ENCODE measurements at regions not wholly inside any gene's neighbourhood (a gene's known extent, or its start where the extent isn't known, plus 50 kb on each side); places are given as distances from the start of the nearest gene placed in this dataset.

DNA sequence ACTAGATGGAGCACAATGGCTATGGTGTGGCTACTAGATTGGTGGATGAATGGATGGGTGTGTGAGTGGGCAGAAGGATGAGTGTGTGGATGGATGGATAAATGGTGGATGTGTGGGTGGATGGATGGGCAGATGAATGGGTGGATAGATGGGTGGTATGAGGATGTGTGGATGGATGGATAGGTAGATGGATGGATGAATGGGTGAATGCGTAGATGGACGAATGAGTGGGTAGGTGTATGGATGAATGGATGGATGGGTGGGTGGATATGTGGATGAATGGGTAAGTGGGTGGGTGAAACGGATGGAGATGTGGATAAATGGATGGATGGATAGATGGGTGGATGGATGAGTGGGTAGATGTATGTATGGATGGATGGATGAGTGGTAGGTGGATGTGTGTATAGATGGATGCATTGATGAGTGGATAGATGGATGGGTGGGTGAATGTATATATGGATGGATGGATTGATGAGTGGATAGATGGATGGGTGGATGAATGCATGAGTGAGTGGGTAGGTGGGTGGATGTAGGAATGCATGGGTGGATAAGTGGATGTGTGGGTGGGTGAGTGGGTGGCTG, 114.2 kb downstream of the TEX29 start:
- H3K27ac Mint-ChIP-seq (ENCODE audit: unreplicated experiment) = no peak overlapping the region
- Histone ChIP-seq H3K4me3 (ENCODE audit: insufficient read depth, low read depth, low read length) (no peak overlapping the region), H3K9ac (ENCODE audit: low read length) (no peak overlapping the region), H2AFZ (ENCODE audit: low read depth, low read length) (no peak overlapping the region), H3K9me3 (ENCODE audit: insufficient read depth, low read depth, low read length) (no peaks in the 10 kb centered on the region), H3K4me1 (ENCODE audit: insufficient read depth, low read length) (no peaks in the 10 kb centered on the region), H3K4me2 (ENCODE audit: low read length) (no peak overlapping the region), H4K20me1 (ENCODE audit: insufficient read depth, low read length) (no peaks in the 10 kb centered on the region), H3K27ac (ENCODE audit: low read depth, low read length) (no peak overlapping the region), H3K79me2 (ENCODE audit: insufficient read depth, low read length) (no peaks in the 10 kb centered on the region), H3K36me3 (ENCODE audit: insufficient read depth, low read length) (no peaks in the 10 kb centered on the region), H3K27me3 (ENCODE audit: insufficient read depth, low read length) (no peaks in the 10 kb centered on the region)
- H3K27me3 Mint-ChIP-seq (ENCODE audit: low read depth, unreplicated experiment) = peaks cover 56% of the 10 kb centered on the region
- TF ChIP-seq, protein P1, sequence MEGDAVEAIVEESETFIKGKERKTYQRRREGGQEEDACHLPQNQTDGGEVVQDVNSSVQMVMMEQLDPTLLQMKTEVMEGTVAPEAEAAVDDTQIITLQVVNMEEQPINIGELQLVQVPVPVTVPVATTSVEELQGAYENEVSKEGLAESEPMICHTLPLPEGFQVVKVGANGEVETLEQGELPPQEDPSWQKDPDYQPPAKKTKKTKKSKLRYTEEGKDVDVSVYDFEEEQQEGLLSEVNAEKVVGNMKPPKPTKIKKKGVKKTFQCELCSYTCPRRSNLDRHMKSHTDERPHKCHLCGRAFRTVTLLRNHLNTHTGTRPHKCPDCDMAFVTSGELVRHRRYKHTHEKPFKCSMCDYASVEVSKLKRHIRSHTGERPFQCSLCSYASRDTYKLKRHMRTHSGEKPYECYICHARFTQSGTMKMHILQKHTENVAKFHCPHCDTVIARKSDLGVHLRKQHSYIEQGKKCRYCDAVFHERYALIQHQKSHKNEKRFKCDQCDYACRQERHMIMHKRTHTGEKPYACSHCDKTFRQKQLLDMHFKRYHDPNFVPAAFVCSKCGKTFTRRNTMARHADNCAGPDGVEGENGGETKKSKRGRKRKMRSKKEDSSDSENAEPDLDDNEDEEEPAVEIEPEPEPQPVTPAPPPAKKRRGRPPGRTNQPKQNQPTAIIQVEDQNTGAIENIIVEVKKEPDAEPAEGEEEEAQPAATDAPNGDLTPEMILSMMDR (IDR thresholded peaks at IDR 0.05; ENCODE audit: insufficient read depth, low read depth, low read length) = no peak
- no peak for TF ChIP-seq EZH2 (IDR thresholded peaks at IDR 0.05; ENCODE audit: insufficient read depth, low read length)
- DNase-seq (ENCODE audit: low read depth) = no peak
- H3K4me1 Mint-ChIP-seq (ENCODE audit: low read depth, unreplicated experiment) = no peaks in the 10 kb centered on the region
- H3K4me3 Mint-ChIP-seq (ENCODE audit: unreplicated experiment) = no peak overlapping the region
- no peaks in the 10 kb centered on the region for H3K36me3 Mint-ChIP-seq (ENCODE audit: low read depth, unreplicated experiment)
- peaks cover 6% of the 10 kb centered on the region for H3K9me3 Mint-ChIP-seq (ENCODE audit: unreplicated experiment)
- FAIRE-seq = no peak

DNA sequence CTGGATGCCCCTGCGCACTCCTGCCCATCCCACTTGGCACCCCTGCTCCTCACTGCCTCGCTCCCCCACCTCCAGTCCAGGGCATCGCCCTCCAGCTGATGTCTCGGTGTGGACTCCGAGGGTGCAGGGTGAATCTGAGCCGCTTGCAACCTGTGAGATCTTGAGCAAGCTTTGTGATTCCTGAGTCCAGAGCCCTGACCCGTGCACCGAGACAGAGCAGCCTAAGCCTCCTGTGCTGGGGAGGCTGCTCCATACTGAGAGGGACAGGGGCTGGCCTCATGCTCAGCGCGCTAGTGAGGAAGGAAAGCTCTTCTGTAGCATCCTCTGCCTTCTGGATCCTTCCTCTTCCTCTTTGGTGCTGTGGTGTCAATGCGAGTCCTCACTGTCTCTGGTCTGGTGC, 116.0 kb downstream of the TEX29 start:
- DNase-seq (ENCODE audit: low read depth) (no peak), FAIRE-seq (no peak)
- H3K27ac Mint-ChIP-seq (ENCODE audit: unreplicated experiment) = no peak overlapping the region
- H3K79me2 ChIP-seq (ENCODE audit: insufficient read depth, low read length) = no peaks in the 10 kb centered on the region
- no peak overlapping the region for H3K9ac ChIP-seq (ENCODE audit: low read length)
- H3K27me3 ChIP-seq (ENCODE audit: insufficient read depth, low read length) = no peaks in the 10 kb centered on the region
- no peak overlapping the region for H2AFZ ChIP-seq (ENCODE audit: low read depth, low read length)
- no peaks in the 10 kb centered on the region for H3K4me1 Mint-ChIP-seq (ENCODE audit: low read depth, unreplicated experiment)
- H3K9me3 ChIP-seq (ENCODE audit: insufficient read depth, low read depth, low read length) = no peaks in the 10 kb centered on the region
- no peak overlapping the region for H3K4me3 Mint-ChIP-seq (ENCODE audit: unreplicated experiment)
- no peaks in the 10 kb centered on the region for H3K36me3 Mint-ChIP-seq (ENCODE audit: low read depth, unreplicated experiment)
- H4K20me1 ChIP-seq (ENCODE audit: insufficient read depth, low read length) = no peaks in the 10 kb centered on the region
- H3K4me3 ChIP-seq (ENCODE audit: insufficient read depth, low read depth, low read length) = no peak overlapping the region
- no peak overlapping the region for H3K27ac ChIP-seq (ENCODE audit: low read depth, low read length)
- no peaks in the 10 kb centered on the region for H3K4me1 ChIP-seq (ENCODE audit: insufficient read depth, low read length)
- TF ChIP-seq, protein P1 (IDR thresholded peaks at IDR 0.05; ENCODE audit: insufficient read depth, low read depth, low read length) = no peak
- TF ChIP-seq EZH2 (IDR thresholded peaks at IDR 0.05; ENCODE audit: insufficient read depth, low read length) = no peak
- H3K9me3 Mint-ChIP-seq (ENCODE audit: unreplicated experiment) = peaks cover 4% of the 10 kb centered on the region
- H3K27me3 Mint-ChIP-seq (ENCODE audit: low read depth, unreplicated experiment) = peaks cover 61% of the 10 kb centered on the region
- H3K36me3 ChIP-seq (ENCODE audit: insufficient read depth, low read length) = no peaks in the 10 kb centered on the region
- H3K4me2 ChIP-seq (ENCODE audit: low read length) = no peak overlapping the region

DNA sequence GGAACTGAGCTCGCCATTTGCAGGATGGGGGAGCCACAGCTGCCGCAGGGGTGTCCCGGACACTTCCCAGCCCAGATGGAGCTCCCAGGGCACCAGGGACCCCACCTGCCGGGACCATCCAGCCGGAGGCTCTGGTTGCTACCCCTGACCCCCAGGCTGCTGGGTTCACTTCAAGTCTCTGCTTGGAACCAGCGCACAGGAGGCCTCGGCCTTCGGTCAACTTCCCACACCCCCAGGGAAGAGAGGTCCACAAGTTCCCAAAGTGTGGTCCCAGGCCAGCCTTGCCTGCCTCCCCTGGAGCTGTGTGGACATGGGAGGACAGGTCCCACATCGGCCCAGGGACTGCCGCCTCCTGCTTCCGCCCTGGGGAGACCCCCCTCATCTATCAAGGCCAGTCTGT, 117.0 kb downstream of the TEX29 start:
- H4K20me1 ChIP-seq (ENCODE audit: insufficient read depth, low read length) = no peaks in the 10 kb centered on the region
- H3K36me3 ChIP-seq (ENCODE audit: insufficient read depth, low read length) = no peaks in the 10 kb centered on the region
- Mint-ChIP-seq H3K4me1 (ENCODE audit: low read depth, unreplicated experiment) (no peaks in the 10 kb centered on the region), H3K27ac (ENCODE audit: unreplicated experiment) (no peak overlapping the region), H3K4me3 (ENCODE audit: unreplicated experiment) (no peak overlapping the region), H3K27me3 (ENCODE audit: low read depth, unreplicated experiment) (peaks cover 57% of the 10 kb centered on the region), H3K36me3 (ENCODE audit: low read depth, unreplicated experiment) (no peaks in the 10 kb centered on the region), H3K9me3 (ENCODE audit: unreplicated experiment) (peaks cover 4% of the 10 kb centered on the region)
- DNase-seq (ENCODE audit: low read depth) (no peak), FAIRE-seq (no peak)
- TF ChIP-seq EZH2 (IDR thresholded peaks at IDR 0.05; ENCODE audit: insufficient read depth, low read length) = no peak
- TF ChIP-seq, protein P1 (IDR thresholded peaks at IDR 0.05; ENCODE audit: insufficient read depth, low read depth, low read length) = no peak
- no peaks in the 10 kb centered on the region for H3K9me3 ChIP-seq (ENCODE audit: insufficient read depth, low read depth, low read length)
- H3K79me2 ChIP-seq (ENCODE audit: insufficient read depth, low read length) = no peaks in the 10 kb centered on the region
- no peak overlapping the region for H3K4me3 ChIP-seq (ENCODE audit: insufficient read depth, low read depth, low read length)
- no peaks in the 10 kb centered on the region for H3K4me1 ChIP-seq (ENCODE audit: insufficient read depth, low read length)
- no peak overlapping the region for H3K9ac ChIP-seq (ENCODE audit: low read length)
- no peak overlapping the region for H3K27ac ChIP-seq (ENCODE audit: low read depth, low read length)
- no peaks in the 10 kb centered on the region for H3K27me3 ChIP-seq (ENCODE audit: insufficient read depth, low read length)
- H2AFZ ChIP-seq (ENCODE audit: low read depth, low read length) = no peak overlapping the region
- H3K4me2 ChIP-seq (ENCODE audit: low read length) = no peak overlapping the region
